HCEC 1CT (cell line): ENCODE measurements at regions not wholly inside any gene's neighbourhood (a gene's known extent, or its start where the extent isn't known, plus 50 kb on each side); places are given as distances from the start of the nearest gene placed in this dataset.

Source experiments
- DNase-seq: peaks from one replicate; pipeline ENCODE4 v3.0.0-alpha.2; 2017

- DNase-seq, result no peak
Measured at GRCh38 chr14:71471634-71472355, 460.4 kb upstream of the RGS6 start.

GRCh38 chr14:71472356-71473340 lies 459.6 kb upstream of the RGS6 start:
- no peak for DNase-seq

DNA sequence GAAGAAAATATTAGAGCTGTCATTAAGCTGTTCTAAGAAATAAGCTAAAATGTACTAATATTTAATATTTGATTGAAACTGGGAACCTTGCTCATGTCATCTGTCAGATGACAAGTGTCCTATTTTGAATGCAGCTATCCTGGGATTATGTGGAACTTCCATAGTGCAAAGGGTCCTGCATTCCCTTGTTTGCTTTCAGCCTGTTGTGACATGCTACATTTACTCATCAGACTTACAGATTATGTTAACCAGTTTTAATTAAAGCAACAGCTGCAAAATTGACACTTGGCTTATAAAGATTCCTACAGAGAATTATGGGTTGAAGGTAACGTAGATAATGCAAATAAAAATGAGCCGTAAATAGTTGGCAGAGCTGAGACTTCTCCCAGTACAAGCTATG lies 458.4 kb upstream of the RGS6 start:
- DNase-seq, result no peak

GRCh38 chr14:71474301-71475265 lies 457.6 kb upstream of the RGS6 start:
- no peak for DNase-seq

- no peak for DNase-seq
Measured at GRCh38 chr14:71475916-71476315, 456.3 kb upstream of the RGS6 start.

GRCh38 chr14:71478542-71478941 lies 453.7 kb upstream of the RGS6 start:
- DNase-seq, result no peak

GRCh38 chr14:71481021-71481654 lies 451.1 kb upstream of the RGS6 start:
- no peak for DNase-seq

GRCh38 chr14:71482671-71483070 lies 449.6 kb upstream of the RGS6 start:
- DNase-seq, result peak; percentile 48

DNA sequence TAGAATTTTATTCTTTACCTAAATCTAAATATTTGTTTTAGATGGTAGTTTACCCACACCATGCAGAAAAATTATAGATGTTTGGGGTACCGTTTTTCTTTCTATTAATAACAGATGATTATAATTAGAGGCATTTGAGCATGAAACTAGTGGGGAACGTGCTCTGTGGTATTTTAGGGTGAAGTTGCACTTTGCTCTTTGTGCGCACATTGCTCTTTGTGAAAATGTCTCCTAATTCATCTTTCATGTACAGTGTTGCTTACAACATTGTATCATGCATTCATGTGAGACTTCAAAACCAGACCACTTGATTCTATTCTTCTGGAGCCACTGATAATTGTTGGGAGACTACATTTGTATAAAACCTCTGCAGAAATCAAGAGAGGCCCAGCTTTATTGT lies 449.1 kb upstream of the RGS6 start:
- no peak for DNase-seq

DNA sequence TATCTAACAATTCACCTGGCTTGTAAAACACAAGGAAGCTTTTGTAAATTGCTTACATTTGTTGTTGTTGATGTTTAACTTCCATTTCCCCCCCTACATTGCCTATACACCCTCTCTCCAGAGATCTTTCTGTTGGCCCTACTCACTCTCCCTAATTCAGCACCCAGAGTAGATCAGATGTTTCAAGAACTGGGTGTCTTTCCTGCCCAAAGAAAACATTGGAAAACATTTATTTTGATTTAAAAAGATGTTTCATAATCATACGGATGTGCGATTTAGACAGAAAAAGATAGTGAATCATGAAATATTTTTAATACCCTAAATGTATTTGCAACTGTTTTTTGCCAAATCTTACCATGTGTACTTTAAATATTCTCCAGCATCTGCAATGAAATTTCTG lies 446.4 kb upstream of the RGS6 start:
- DNase-seq, result no peak

GRCh38 chr14:71486279-71486678 lies 445.9 kb upstream of the RGS6 start:
- no peak for DNase-seq

DNA sequence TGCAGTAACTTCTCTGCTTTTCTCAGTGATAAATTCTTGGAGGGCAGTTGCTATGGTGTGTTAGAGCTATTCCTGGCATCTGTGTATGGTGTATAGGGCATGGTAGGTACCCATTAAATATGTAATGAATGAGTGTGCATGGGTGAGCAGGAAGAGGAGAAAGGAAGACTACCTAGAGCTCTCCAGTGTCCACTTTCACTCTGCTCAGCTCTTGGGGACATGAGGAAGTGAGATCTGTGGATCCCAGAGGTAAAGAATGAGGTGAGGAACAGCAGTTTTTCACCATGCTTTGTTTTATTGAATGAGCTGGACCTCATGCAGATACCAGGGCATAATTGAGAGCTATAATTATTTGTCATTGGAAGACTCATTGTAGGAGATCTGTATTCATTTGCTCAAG lies 444.8 kb upstream of the RGS6 start:
- DNase-seq, result no peak

GRCh38 chr14:71487941-71488340 lies 444.3 kb upstream of the RGS6 start:
- DNase-seq, result no peak

DNA sequence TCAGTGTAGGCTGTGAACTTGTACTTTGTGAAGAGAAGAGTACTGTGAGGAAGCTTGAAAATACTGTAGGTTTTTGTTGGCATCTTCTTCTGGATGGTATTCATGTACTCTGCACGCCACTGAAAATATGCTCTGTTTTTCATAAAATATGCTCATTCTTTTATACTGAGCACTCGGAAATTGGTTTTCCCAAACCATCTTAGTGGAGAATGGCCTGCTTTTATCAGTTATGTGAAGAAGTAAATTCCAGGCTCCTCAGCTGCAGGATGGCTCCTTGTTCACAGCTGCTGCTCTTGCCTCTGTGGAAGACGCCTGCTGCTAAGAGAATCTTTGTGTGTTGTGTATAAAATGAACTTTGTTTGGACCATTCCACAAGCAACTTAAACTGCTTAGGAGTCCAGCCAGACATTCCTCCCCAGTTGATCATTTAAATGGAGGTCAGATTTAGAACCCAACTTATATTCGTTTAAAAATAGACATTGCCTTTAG lies 443.5 kb upstream of the RGS6 start:
- no peak for DNase-seq

DNA sequence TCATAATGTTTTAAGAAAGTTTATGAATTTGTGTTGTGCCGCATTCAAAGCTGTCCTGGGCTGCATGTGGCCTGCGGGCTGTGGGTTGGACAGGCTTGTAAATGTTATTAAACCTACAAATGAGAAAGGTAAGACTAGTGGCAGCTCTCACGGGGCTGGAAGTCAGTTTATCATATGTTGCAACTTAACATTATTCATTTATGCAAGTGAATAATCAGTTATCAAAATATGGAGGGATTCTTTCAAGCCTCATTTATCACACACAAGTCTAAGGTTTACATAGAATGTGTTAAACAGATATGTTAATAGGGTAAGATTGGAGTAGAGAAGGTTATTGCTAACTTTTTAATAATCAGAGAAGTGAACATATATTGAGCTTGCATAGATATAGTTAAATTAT lies 442.5 kb upstream of the RGS6 start:
- no peak for DNase-seq

DNA sequence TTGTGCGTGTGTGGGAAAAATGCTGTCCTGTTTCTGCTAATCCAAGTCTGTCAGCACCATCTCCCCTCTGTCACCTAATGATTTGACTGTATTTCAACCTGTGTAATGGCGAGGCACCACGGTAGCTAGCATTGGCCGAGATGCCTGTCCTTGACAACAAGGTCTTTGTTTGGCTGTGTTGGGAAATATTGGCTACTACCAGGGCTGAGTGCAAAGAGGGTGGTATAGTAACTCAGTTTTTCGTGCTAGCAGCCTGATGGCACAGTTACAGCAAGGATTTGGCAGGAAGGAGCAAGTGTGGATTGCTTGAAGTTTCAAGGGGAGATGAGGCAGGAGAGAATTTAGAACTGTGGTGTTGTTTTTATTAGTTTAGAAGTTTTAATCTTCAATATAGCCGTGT lies 440.3 kb upstream of the RGS6 start:
- no peak for DNase-seq

DNA sequence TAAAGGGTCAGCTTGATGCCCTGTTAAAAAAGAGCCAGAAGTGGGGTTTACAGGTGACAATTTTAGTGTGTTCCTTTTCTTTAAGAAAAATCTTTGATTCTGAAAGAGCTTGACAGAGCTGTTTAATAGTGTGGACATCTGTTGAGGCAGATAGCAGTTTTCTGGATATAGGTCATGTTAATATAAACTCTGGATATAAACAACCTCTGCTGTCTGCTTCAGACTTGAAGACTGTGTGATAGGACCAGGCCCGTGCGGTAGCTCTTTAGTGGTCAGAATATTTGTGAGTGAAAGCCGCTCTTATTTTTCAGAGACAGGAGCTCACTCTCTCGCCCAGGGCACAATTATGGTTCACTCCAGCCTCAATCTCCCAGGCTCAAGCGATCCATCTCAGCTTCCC lies 439.9 kb upstream of the RGS6 start:
- DNase-seq, result no peak

- DNase-seq, result peak; percentile 61
Measured at GRCh38 chr14:71497645-71498086, 434.6 kb upstream of the RGS6 start.

DNA sequence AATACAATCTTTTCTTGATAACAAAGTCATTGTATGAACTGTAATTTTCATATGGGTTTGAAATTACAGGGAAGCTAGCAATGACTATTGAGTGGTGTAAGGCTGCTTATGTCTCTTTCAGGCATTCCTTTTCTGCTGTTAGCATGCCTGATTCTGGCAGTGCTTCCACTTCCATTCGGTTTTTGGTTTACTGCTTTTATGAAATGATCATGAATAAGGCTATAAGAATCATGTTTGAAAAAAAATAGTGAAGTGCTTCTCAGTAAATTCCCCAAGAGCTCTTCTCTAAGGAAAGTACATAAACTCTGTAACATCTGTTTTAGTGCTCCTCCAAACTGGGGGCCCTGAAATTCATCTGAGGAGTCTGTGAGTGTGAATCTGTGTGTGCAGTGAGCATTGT lies 434.0 kb upstream of the RGS6 start:
- no peak for DNase-seq

- no peak for DNase-seq
Measured at GRCh38 chr14:71499018-71499417, 433.2 kb upstream of the RGS6 start.

- DNase-seq, result no peak
Measured at GRCh38 chr14:71507681-71508080, 424.5 kb upstream of the RGS6 start.

- DNase-seq, result no peak
Measured at GRCh38 chr14:71508901-71509300, 423.3 kb upstream of the RGS6 start.
